ENCODE measurements at regions not wholly inside any gene's neighbourhood (a gene's known extent, or its start where the extent isn't known, plus 50 kb on each side); places are given as distances from the start of the nearest gene placed in this dataset.

DNA sequence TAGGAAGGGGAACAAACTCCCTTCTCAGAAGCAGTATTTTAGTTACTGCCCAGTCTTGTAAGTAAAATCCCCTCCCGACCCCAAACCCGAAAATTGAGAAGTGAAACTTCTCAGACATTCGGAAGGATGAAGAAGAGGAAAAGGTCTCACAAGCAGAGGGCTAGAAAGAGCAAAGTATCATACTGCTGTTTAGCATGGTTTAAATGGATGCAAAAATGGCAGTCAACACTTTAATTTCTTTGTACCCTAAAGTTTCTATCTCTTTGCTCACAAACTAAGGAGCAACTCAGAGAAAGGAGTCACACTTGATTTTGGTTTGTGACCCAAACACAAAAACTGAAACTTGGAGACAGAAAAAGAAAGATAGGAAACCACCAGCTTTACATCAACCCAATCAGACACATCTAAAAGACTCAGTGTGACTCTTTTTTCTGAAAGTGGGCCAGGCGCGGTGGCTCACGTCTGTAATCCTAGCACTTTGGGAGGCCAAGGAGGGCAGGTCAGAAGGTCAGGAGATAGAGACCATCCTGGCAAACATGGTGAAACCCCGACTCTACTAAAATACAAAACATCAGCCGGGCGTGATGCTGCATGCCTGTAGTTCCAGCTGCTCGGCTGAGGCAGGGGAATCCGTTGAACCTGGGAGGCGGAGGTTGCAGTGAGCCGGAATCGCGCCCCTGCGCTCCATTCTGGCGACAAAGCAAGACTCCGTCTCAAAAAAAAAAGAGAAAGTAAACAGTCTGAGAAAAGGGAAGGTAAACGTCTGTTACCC lies 63.2 kb upstream of the ATP11B start:
- POLR2A ChIA-PET: interaction anchor here (0.6 kb wide), 1 partner anchor 70 kb away, joined by 3 read pairs; no protein-coding TSS in a partner anchor
- TF ChIP-seq, protein P1, sequence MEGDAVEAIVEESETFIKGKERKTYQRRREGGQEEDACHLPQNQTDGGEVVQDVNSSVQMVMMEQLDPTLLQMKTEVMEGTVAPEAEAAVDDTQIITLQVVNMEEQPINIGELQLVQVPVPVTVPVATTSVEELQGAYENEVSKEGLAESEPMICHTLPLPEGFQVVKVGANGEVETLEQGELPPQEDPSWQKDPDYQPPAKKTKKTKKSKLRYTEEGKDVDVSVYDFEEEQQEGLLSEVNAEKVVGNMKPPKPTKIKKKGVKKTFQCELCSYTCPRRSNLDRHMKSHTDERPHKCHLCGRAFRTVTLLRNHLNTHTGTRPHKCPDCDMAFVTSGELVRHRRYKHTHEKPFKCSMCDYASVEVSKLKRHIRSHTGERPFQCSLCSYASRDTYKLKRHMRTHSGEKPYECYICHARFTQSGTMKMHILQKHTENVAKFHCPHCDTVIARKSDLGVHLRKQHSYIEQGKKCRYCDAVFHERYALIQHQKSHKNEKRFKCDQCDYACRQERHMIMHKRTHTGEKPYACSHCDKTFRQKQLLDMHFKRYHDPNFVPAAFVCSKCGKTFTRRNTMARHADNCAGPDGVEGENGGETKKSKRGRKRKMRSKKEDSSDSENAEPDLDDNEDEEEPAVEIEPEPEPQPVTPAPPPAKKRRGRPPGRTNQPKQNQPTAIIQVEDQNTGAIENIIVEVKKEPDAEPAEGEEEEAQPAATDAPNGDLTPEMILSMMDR (IDR thresholded peaks at IDR 0.05; ENCODE audit: control extremely low read depth, extremely low read depth, low read depth, missing control alignments): no peak
- CTCF ChIA-PET: interaction anchor here (0.6 to 6.5 kb wide), 2 partner anchors 16 to 175 kb away, joined by 3 to 57 read pairs; no protein-coding TSS in a partner anchor
- peak; percentile 63 for DNase-seq (ENCODE audit: extremely low spot score)

DNA sequence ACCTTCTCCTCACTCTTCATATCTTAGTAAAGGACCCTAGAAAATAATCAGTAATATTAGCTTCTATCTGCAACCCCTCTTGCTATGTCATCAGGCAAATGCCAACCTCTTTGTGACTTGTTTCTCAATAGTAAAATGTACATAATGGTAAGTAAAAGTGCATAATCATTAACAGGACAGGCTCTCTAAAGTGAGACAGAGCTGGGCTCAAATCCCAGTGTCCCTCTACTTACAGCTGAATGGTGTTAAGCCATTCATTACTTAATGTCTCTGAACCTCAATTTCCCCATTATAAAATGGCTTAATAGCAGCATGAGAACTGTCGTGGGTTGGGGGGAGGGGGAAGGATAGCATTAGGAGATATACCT lies 62.6 kb upstream of the ATP11B start:
- TF ChIP-seq, protein P1 (IDR thresholded peaks at IDR 0.05; ENCODE audit: control extremely low read depth, extremely low read depth, low read depth, missing control alignments): no peak
- DNase-seq (ENCODE audit: extremely low spot score): no peak
- POLR2A ChIA-PET: no interaction called here
- CTCF ChIA-PET: interaction anchor here (6.5 kb wide), 1 partner anchor 17 kb away, joined by 57 read pairs; no protein-coding TSS in a partner anchor

DNA sequence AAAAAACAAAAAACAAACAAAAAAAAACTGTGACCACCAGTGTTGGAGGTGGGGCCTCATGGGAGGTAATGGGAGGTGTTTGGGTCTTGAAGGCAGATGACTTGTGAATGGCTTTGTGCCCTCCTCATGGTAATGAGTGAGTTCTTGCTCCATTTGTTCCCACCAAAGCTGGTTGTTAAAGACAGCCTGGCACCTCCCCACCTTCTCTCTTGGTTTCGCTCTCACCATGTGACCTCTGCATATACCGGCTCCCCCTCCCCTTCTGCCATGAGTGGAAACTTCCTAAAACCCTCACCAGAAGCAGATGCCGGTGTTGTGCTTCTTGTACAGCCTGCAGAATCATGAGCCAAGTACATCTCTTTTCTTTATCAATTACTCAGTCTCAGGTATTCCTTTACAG lies 61.5 kb upstream of the ATP11B start:
- no peak for DNase-seq (ENCODE audit: extremely low spot score)
- POLR2A ChIA-PET: no interaction called here
- CTCF ChIA-PET: interaction anchor here (1.2 to 6.5 kb wide), 2 partner anchors 8 to 18 kb away, joined by 4 to 57 read pairs; no protein-coding TSS in a partner anchor
- TF ChIP-seq, protein P1 (IDR thresholded peaks at IDR 0.05; ENCODE audit: control extremely low read depth, extremely low read depth, low read depth, missing control alignments): no peak

DNA sequence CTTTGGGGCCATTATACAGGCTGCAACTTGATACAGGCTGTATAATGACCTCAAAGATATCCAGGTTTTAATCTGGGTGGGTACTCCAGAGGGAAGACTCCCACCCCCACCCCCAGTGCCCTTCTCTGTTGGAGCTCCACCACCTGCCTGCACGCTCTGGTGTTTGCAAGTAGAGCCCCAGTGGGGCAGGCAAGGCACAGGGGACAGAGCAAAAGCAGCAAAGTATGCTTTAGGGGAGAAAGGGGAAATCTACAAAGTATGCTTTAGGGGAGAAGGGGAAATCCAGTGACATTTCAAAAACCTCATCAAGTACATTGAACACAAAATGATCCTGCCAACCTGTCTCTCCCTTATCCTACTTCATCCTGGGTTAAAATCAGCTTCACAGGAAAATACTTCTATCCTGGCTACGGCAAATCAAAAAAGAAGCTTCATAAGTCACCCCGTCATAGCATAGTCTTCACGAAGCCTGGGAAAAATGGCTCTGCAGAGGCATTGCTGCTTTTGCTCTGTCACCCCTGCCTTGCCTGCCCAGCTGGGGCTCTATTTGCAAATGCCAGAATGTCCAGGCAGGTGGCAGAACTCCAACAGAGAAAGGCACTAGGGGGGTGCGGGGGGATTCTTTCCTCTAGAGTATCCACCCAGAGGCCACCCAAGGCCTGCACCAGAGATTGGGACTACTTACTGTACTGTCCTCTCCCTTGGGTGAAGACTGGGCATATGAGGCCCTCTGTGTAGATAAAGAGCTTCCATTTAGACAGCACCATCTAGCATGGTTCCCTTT lies 60.9 kb upstream of the ATP11B start:
- TF ChIP-seq, protein P1 (IDR thresholded peaks at IDR 0.05; ENCODE audit: control extremely low read depth, extremely low read depth, low read depth, missing control alignments): no peak
- CTCF ChIA-PET: interaction anchor here (1.2 to 6.5 kb wide), 2 partner anchors 9 to 18 kb away, joined by 4 to 57 read pairs; no protein-coding TSS in a partner anchor
- POLR2A ChIA-PET: no interaction called here
- no peak for DNase-seq (ENCODE audit: extremely low spot score)

DNA sequence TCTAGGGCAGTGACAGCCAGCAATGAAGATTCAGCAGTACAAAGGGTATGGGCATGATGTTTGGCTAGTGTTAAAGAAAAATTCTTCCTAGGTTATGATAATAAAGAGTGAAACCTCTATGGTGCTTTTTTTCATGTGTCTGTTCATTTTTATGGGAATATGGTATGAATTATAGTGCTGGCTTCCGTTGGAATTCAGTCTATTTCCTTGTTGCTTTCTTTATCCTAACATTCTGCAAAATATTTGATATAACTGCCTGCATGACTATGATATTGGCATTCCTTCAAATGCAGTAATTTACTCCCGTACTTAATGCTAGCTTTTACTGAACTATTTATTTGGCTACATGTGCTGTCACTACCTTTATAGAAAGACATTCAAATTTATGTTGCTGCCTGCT lies 57.6 kb upstream of the ATP11B start:
- ChIA-PET POLR2A (no interaction called here), CTCF (interaction anchor here (1.3 to 1.8 kb wide), 2 partner anchors 11 to 174 kb away, joined by 3 to 6 read pairs; no protein-coding TSS in a partner anchor)
- DNase-seq (ENCODE audit: extremely low spot score): no peak
- TF ChIP-seq, protein P1 (IDR thresholded peaks at IDR 0.05; ENCODE audit: control extremely low read depth, extremely low read depth, low read depth, missing control alignments): no peak

DNA sequence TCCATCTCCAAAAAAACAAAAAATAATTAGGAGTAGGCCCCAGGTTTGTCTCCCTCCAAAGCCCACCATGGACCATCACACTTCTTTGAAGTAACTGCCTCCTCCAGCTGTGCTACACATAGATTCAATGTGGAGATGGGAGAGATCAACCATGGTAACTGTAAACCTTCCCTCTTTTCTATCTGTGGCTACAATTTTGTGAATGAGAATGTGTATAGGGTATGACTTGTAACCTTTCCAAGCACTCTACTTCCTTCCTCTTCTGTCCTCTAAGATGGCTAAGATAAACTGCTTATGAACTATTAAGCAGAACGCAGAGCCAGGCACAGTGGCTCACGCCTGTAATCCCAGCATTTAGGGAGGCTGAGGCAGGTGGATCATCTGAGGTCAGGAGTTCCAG lies 55.5 kb upstream of the ATP11B start:
- POLR2A ChIA-PET: no interaction called here
- TF ChIP-seq, protein P1 (IDR thresholded peaks at IDR 0.05; ENCODE audit: control extremely low read depth, extremely low read depth, low read depth, missing control alignments): no peak
- CTCF ChIA-PET: no interaction called here
- DNase-seq (ENCODE audit: extremely low spot score): no peak
